ENCODE measurements at regions not wholly inside any gene's neighbourhood (a gene's known extent, or its start where the extent isn't known, plus 50 kb on each side); places are given as distances from the start of the nearest gene placed in this dataset.

DNA sequence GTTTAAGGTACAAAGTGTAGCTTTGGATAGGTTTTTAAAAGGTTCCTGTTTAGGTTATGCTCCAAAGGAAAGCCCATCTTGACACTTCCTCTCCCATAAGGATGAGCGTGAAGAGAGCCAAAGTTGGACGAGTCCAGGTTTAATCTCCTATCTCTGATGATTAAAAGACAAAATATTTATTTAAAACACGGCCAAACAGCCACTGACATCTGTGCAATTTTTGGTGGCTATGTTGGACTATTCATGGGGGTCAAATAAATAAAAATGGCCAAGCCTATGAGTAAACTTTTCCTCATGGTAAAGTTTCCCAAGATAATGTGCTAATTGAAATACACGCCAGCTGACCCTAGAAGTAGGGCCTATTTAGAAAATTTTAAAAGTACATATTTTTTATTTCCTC is 69.0 kb upstream of the DOCK9 start:
- TF ChIP-seq POLR2A (IDR thresholded peaks at IDR 0.05): no peak
- TF ChIP-seq, protein P1, sequence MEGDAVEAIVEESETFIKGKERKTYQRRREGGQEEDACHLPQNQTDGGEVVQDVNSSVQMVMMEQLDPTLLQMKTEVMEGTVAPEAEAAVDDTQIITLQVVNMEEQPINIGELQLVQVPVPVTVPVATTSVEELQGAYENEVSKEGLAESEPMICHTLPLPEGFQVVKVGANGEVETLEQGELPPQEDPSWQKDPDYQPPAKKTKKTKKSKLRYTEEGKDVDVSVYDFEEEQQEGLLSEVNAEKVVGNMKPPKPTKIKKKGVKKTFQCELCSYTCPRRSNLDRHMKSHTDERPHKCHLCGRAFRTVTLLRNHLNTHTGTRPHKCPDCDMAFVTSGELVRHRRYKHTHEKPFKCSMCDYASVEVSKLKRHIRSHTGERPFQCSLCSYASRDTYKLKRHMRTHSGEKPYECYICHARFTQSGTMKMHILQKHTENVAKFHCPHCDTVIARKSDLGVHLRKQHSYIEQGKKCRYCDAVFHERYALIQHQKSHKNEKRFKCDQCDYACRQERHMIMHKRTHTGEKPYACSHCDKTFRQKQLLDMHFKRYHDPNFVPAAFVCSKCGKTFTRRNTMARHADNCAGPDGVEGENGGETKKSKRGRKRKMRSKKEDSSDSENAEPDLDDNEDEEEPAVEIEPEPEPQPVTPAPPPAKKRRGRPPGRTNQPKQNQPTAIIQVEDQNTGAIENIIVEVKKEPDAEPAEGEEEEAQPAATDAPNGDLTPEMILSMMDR (IDR thresholded peaks at IDR 0.05): no peak
